H9 (cell line): ENCODE measurements at regions not wholly inside any gene's neighbourhood (a gene's known extent, or its start where the extent isn't known, plus 50 kb on each side); places are given as distances from the start of the nearest gene placed in this dataset.

Experiments
- DNase-seq: peaks from one replicate; pipeline ENCODE4 v3.0.0-alpha.2; 2017
- H2AFZ ChIP-seq: one replicate; pipeline ENCODE4 v1.6.1; 2013; ENCODE audit warnings: mild to moderate bottlenecking, low read length, control low read depth, moderate library complexity
- H2AK5ac ChIP-seq: 2 replicates; pipeline ENCODE4 v1.6.1; 2013; ENCODE audit warnings: low read length, control low read depth, mixed read lengths; ENCODE audit not compliant: insufficient read length
- H2BK120ac ChIP-seq: one replicate; pipeline ENCODE4 v1.6.1; 2013; ENCODE audit warnings: low read depth, mild to moderate bottlenecking, low read length, control low read depth, inconsistent platforms; ENCODE audit not compliant: poor library complexity, severe bottlenecking
- H2BK12ac ChIP-seq: 2 replicates; pipeline ENCODE4 v1.6.1; 2013; ENCODE audit warnings: low read length, control low read depth, mixed read lengths, low read depth; ENCODE audit not compliant: insufficient read length
- H2BK15ac ChIP-seq: 2 replicates; pipeline ENCODE4 v1.6.1; 2013; ENCODE audit warnings: low read depth, low read length, control low read depth
- H2BK20ac ChIP-seq: one replicate; pipeline ENCODE4 v1.6.1; 2013; ENCODE audit warnings: low read depth, mild to moderate bottlenecking, low read length, control low read depth, inconsistent platforms; ENCODE audit not compliant: poor library complexity, severe bottlenecking
- H2BK5ac ChIP-seq: 2 replicates; pipeline ENCODE4 v1.6.1; 2013; ENCODE audit warnings: low read length, control low read depth, mixed read lengths; ENCODE audit not compliant: insufficient read length
- H3K14ac ChIP-seq: 2 replicates; pipeline ENCODE4 v1.6.1; 2013; ENCODE audit warnings: low read length, control low read depth; ENCODE audit not compliant: insufficient read depth
- H3K18ac ChIP-seq: 2 replicates; pipeline ENCODE4 v1.6.1; 2013; ENCODE audit warnings: low read depth, mild to moderate bottlenecking, mixed read lengths, low read length, control low read depth; ENCODE audit not compliant: insufficient read length
- H3K23ac ChIP-seq: 2 replicates; pipeline ENCODE4 v1.6.1; 2013; ENCODE audit warnings: low read length, control low read depth, mixed read lengths, low read depth; ENCODE audit not compliant: insufficient read length
- H3K23me2 ChIP-seq: 2 replicates; pipeline ENCODE4 v1.6.1; 2013; ENCODE audit warnings: low read depth, mild to moderate bottlenecking, mixed read lengths, low read length, control low read depth; ENCODE audit not compliant: insufficient read length, poor library complexity, severe bottlenecking
- H3K27ac ChIP-seq: 2 replicates; pipeline ENCODE4 v1.5.1; 2013; ENCODE audit warnings: low read length, control low read depth, mixed read lengths, low read depth; ENCODE audit not compliant: insufficient read length
- H3K27me3 ChIP-seq: 2 replicates; pipeline ENCODE4 v1.6.1; 2013; ENCODE audit warnings: low read length, control low read depth, inconsistent platforms; ENCODE audit not compliant: insufficient read depth
- H3K4ac ChIP-seq: 2 replicates; pipeline ENCODE4 v1.6.1; 2013; ENCODE audit warnings: low read depth, mild to moderate bottlenecking, control low read depth, inconsistent platforms, low read length, moderate library complexity
- H3K4me1 ChIP-seq: 2 replicates; pipeline ENCODE4 v1.6.1; 2013; ENCODE audit warnings: low read length, control low read depth, inconsistent platforms; ENCODE audit not compliant: insufficient read depth
- H3K4me2 ChIP-seq: 2 replicates; pipeline ENCODE4 v1.6.1; 2013; ENCODE audit warnings: low read length, control low read depth, mixed read lengths; ENCODE audit not compliant: insufficient read length, insufficient read depth
- H3K56ac ChIP-seq: 2 replicates; pipeline ENCODE4 v1.6.1; 2013; ENCODE audit warnings: low read depth, mild to moderate bottlenecking, mixed read lengths, low read length, control low read depth; ENCODE audit not compliant: insufficient read length
- H3K79me1 ChIP-seq: 2 replicates; pipeline ENCODE4 v1.6.1; 2013; ENCODE audit warnings: low read depth, mild to moderate bottlenecking, moderate library complexity, low read length, control low read depth, inconsistent platforms; ENCODE audit not compliant: insufficient read depth, poor library complexity, severe bottlenecking
- H3K79me2 ChIP-seq: 2 replicates; pipeline ENCODE4 v1.6.1; 2013; ENCODE audit warnings: low read length, control low read depth, inconsistent platforms; ENCODE audit not compliant: insufficient read depth
- H3K9ac ChIP-seq: 2 replicates; pipeline ENCODE4 v1.6.1; 2013; ENCODE audit warnings: low read length, control low read depth, mixed read lengths; ENCODE audit not compliant: insufficient read length; ENCODE audit errors: extremely low read depth
- H3K9me3 ChIP-seq: one replicate; pipeline ENCODE4 v1.6.1; 2013; ENCODE audit warnings: low read depth, low read length, inconsistent platforms; ENCODE audit not compliant: control insufficient read depth
- H3T11ph ChIP-seq: one replicate; pipeline ENCODE4 v1.6.1; 2013; ENCODE audit warnings: mild to moderate bottlenecking, low read length, control low read depth, inconsistent platforms
- H4K20me1 ChIP-seq: one replicate; pipeline ENCODE4 v1.6.1; 2013; ENCODE audit not compliant: control insufficient read depth, insufficient read length, insufficient read depth
- H4K5ac ChIP-seq: 2 replicates; pipeline ENCODE4 v1.6.1; 2013; ENCODE audit warnings: low read depth, mild to moderate bottlenecking, mixed read lengths, low read length, control low read depth; ENCODE audit not compliant: insufficient read length
- H4K8ac ChIP-seq: replicated peaks from 2 replicates; pipeline ENCODE4 v1.6.1; 2013; ENCODE audit warnings: low read length, control low read depth, mixed read lengths, low read depth; ENCODE audit not compliant: insufficient read length
- H4K91ac ChIP-seq: 2 replicates; pipeline ENCODE4 v1.6.1; 2013; ENCODE audit warnings: low read depth, mild to moderate bottlenecking, moderate library complexity, mixed read lengths, low read length, control low read depth; ENCODE audit not compliant: insufficient read length
- H3K27ac Mint-ChIP-seq, 3 experiments: 2 replicates in 2 of 3; 3 replicates in 1 of 3; pipeline ENCODE4 v1.8.0; 2020 to 2021; ENCODE audit warnings: mixed read lengths in 3 of 3, mild to moderate bottlenecking in 1 of 3, moderate library complexity in 1 of 3
- H3K27me3 Mint-ChIP-seq: 2 replicates; pipeline ENCODE4 v1.8.0; 2021; ENCODE audit warnings: low read depth, mild to moderate bottlenecking, moderate library complexity, mixed read lengths
- H3K36me3 Mint-ChIP-seq, 3 experiments: 2 replicates in 2 of 3; 3 replicates in 1 of 3; pipeline ENCODE4 v1.8.0; 2020 to 2021; ENCODE audit warnings: low read depth in 3 of 3, mixed read lengths in 3 of 3; ENCODE audit not compliant: insufficient read depth in 1 of 3
- H3K4me1 Mint-ChIP-seq, 2 experiments: 2 replicates each; pipeline ENCODE4 v1.8.0; 2020; ENCODE audit warnings: mixed read lengths in 2 of 2
- H3K4me3 Mint-ChIP-seq, 2 experiments: 2 replicates in 1 of 2; 3 replicates in 1 of 2; pipeline ENCODE4 v1.8.0; 2020 to 2021; ENCODE audit warnings: mild to moderate bottlenecking in 2 of 2, mixed read lengths in 2 of 2, moderate library complexity in 1 of 2
- H3K9me3 Mint-ChIP-seq, 2 experiments: 2 replicates in 1 of 2; 3 replicates in 1 of 2; pipeline ENCODE4 v1.8.0; 2020; ENCODE audit warnings: mild to moderate bottlenecking in 2 of 2, mixed read lengths in 2 of 2, moderate library complexity in 1 of 2
- whole genome bisulfite sequencing: extraction: QIAGEN DNeasy Blood & Tissue Kit; methylation state at CpG from one replicate; pipeline ENCODE4 v1.1.7; 2013; ENCODE audit warnings: missing lambda C conversion rate, low lambda C conversion rate, mixed read lengths; ENCODE audit not compliant: insufficient read length; ENCODE audit errors: extremely low coverage; 5-methylcytosine and 5-hydroxymethylcytosine counted together
- TF ChIP-seq, protein P1 (sequence below): fragments of 200-600 bp; sonication (generic); conservative IDR thresholded peaks from 3 replicates; pipeline ENCODE4 v1.8.0; 2021; ENCODE audit warnings: antibody characterized with exemption, mild to moderate bottlenecking

DNA sequence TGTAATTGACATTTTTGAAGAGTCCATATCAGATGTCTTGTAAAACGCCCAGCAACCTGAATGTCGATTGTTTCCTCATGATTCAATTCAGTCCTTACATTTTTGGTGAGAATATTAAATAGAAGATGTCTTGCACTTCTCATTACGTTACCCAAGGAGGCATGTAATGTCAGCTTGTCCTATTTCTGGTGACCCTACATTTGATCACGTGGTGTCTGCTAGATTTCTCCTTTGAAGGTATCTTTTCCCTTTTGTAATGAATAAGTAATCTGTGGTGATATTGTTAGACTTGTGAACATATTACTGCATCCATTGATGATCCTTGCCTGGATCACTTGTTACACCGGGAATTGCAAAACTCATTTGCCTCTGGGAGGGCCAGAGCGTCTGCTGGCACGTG, 87.6 kb upstream of the DISP3 start:
- no peaks in the 10 kb centered on the region for H3K23me2 ChIP-seq
- H3K27ac ChIP-seq: no peak overlapping the region
- no peak overlapping the region for H3K4me3 Mint-ChIP-seq
- no peak overlapping the region for H3K23ac ChIP-seq
- H4K91ac ChIP-seq: no peak overlapping the region
- DNase-seq: no peak
- H3K4me1 ChIP-seq: no peaks in the 10 kb centered on the region; the same call in 1 of the 2 replicates
- no peak overlapping the region for H3K9ac ChIP-seq
- no peak overlapping the region for H2BK15ac ChIP-seq
- no peak overlapping the region for H3K14ac ChIP-seq
- H3K79me1 ChIP-seq: no peaks in the 10 kb centered on the region
- no peaks in the 10 kb centered on the region for H3K36me3 Mint-ChIP-seq
- no peaks in the 10 kb centered on the region for H3K9me3 ChIP-seq
- no peak overlapping the region for H3T11ph ChIP-seq
- no peak overlapping the region for H4K5ac ChIP-seq
- no peak overlapping the region for H3K18ac ChIP-seq
- TF ChIP-seq, protein P1, sequence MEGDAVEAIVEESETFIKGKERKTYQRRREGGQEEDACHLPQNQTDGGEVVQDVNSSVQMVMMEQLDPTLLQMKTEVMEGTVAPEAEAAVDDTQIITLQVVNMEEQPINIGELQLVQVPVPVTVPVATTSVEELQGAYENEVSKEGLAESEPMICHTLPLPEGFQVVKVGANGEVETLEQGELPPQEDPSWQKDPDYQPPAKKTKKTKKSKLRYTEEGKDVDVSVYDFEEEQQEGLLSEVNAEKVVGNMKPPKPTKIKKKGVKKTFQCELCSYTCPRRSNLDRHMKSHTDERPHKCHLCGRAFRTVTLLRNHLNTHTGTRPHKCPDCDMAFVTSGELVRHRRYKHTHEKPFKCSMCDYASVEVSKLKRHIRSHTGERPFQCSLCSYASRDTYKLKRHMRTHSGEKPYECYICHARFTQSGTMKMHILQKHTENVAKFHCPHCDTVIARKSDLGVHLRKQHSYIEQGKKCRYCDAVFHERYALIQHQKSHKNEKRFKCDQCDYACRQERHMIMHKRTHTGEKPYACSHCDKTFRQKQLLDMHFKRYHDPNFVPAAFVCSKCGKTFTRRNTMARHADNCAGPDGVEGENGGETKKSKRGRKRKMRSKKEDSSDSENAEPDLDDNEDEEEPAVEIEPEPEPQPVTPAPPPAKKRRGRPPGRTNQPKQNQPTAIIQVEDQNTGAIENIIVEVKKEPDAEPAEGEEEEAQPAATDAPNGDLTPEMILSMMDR: no peak
- no peak overlapping the region for H4K8ac ChIP-seq
- WGBS: no CpG with 5 or more reads among the region's 7 CpGs
- no peaks in the 10 kb centered on the region for H3K27me3 ChIP-seq
- no peak overlapping the region for H3K27ac Mint-ChIP-seq
- no peak overlapping the region for H3K56ac ChIP-seq
- no peak overlapping the region for H2BK120ac ChIP-seq
- no peak overlapping the region for H2BK20ac ChIP-seq
- no peak overlapping the region for H2BK12ac ChIP-seq
- H3K4me2 ChIP-seq: no peak overlapping the region
- no peak overlapping the region for H2BK5ac ChIP-seq
- H3K9me3 Mint-ChIP-seq: peaks cover 0 to 2% of the 10 kb centered on the region in 2 experiments; a peak in 1 of 5 replicates
- no peaks in the 10 kb centered on the region for H4K20me1 ChIP-seq
- H3K79me2 ChIP-seq: no peaks in the 10 kb centered on the region
- H3K4me1 Mint-ChIP-seq: peaks cover 16 to 19% of the 10 kb centered on the region in 2 experiments
- no peak overlapping the region for H3K4ac ChIP-seq
- no peak overlapping the region for H2AK5ac ChIP-seq
- H2AFZ ChIP-seq: no peak overlapping the region
- H3K27me3 Mint-ChIP-seq: peaks cover 9% of the 10 kb centered on the region
